ENCODE measurements at regions not wholly inside any gene's neighbourhood (a gene's known extent, or its start where the extent isn't known, plus 50 kb on each side); places are given as distances from the start of the nearest gene placed in this dataset.

DNA sequence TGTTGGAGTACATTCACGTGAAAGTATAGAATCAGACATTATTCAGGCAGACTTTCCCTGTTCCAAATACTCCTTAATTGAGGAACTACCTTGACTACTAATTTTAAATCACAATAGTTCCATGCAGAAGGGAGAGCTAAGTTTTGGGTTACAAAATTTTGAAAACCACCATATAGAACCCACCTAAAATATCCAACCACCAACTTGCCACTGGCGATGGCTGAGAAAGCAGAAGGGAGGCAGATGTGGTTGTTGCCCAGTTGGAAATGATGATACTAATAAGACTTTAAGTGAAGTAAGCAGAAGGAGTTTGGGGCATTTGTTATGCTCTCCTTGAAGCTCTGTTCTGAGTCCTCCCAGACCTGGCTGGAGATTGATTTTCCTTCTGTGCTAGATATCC, 190.7 kb downstream of the HLX start:
- no peak for DNase-seq (ENCODE audit: low spot score)

DNA sequence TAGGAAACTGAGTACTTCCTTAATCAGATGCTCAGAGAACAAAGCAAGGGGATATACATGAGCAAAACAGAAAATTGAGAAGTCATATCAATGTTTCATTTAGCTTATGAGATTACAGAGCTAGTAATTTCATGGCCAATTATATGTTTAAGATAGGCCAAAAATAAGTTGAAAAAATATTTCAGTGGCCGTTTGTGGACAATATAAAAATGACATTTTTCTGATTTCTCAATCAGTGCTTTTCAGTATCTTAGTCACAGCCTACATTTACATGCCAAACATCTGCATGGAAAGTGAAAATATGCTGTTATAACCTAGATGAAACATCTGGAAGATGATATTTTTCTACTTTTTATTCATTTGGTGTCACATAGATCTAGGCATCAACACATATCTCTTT, 192.5 kb downstream of the HLX start:
- no peak for DNase-seq (ENCODE audit: low spot score)

DNA sequence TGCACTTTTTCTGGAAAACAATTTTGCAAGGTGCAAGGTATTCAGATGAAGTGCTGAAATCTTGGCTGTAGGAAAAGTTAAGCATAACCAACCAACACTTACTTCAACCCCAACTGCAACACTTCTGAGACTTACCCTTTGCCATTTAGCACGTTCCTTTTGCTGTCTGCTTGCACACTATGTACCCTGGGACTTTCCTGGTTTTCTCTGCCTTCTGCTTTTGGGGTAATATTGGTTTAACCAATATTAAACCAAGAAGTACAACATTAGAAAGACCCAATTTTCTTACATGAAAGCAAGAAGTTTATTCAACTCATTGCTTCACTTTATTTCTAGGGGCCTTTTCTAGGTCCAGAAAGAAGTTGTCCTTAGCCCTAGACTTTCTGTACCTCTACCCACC, 193.0 kb downstream of the HLX start:
- DNase-seq (ENCODE audit: low spot score) = no peak

DNA sequence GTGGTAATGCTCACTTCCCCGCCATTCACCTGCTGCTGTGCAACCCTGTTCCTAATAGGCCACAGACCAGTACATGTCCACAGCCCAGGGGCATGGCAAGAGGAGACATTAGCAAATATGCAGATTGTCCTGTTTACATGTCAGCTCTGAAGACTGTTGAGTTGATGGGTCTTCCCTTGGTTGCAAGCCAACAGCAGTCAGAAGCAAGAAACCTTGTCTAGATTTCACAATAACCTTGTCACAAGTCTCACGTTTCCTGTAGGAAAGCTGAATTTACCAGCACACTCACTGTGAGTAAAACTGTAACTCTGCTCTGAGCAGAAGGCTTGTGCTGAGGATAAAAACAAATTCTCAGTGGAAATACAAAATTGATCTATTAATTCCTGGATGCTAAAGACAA, 195.1 kb downstream of the HLX start:
- DNase-seq (ENCODE audit: low spot score) = no peak

DNA sequence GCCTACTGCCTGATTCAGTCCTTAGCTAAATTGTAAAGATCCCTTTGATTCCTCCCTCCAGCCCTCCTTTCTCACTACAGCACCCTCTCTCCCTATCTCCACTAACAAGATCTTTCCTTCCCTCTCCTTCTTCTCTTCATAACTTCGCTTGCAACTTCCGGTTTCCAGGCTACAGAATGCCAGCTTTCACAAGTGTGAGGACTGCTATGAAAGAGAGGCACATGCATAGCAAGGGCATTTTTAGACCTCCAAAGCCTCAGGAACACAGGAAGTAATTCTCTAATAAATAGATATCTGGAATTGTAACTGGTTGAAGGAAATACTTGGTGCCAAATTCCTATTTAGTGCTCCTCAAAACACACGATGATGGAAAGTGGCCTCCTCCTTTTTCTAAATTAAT, 196.7 kb downstream of the HLX start:
- no peak for DNase-seq (ENCODE audit: low spot score)

DNA sequence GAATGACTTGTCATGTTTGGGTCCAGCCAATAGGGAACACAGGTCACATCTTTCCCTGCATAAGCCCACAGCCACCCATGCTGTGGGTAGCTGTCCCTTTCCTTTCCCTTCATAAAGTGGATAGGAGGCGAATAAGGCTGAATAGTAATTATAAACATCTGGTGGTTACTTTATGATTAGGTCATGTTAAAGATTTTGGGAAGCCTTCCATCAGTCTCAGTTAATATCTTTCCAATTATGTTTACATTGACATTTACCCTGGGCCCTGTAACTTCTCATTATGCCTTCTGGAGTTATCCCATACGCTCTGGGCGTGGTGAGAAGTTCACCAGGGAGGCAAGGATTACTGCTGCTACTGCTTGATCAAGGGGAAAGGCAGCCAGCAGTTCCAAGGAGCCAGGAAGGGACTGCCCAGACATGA, 197.2 kb downstream of the HLX start:
- no peak for DNase-seq (ENCODE audit: low spot score)

DNA sequence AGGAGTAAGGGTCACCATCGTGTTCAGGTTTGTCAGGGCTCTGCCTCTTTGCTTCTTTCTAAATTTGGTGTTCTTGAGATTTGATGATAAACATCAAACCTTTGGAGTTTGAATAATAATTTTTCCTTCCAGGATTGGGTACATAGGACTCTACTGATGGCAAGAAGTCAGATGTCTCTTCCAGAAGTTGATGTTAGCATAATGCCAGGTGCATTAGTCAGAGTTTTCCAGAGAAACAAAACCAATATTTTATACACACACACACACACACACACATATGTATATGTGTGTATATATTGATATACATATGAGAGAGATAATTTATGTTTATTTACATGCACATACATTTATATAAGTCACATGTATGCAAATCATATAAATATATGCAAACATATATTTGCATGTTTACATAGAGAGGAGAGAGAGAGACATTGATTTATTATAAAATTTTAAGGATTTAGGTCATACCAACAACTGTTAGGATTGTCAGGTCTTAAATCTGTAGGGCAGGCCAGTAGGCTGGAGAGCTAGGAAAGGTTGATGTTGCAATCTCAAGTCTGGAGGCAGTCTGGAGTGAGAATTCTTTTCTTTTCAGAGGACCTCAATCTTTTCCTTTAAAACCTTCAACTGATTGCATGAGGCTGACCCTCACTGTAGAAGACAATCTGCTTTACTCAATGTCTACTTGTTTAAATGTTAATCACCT, 199.2 kb downstream of the HLX start:
- no peak for DNase-seq (ENCODE audit: low spot score)

DNA sequence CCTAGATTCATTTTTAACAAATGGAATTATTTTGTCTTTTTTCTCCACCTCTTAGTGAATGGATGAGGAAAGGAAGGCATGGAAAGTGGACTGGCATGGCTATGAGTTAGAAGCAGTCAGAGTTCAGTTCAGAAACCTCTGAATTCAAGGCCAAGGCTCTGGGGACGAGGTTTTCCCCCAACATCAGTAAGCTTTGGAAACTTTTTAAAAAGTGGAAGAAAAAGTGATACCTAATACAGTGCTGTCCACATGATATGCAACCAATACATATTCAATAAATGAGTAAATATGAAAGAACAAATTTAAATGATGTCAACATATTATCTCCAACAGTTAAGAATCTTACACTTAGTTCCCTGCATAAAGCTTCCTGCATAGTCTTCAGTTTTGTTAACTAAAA, 204.7 kb downstream of the HLX start:
- DNase-seq (ENCODE audit: low spot score) = no peak

DNA sequence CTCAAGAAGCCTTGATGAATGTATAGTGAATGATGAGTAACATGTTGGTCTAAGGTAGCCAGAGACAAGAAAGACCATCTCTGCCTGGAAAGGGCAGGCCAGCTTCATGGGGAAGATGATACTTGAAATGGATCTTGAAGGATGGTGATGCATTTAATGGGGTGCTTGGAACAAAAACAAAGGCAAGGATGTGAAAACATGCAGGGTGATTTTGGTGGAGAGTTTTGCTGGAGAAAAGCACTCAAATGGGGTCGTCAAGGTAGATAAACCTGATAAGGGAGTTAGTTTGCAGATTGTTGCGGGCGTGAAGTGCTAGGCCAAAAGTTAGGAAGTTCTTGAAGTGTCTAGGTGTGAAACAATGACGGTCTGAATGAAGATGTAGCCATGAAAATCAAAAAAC, 205.4 kb downstream of the HLX start:
- DNase-seq (ENCODE audit: low spot score) = no peak

DNA sequence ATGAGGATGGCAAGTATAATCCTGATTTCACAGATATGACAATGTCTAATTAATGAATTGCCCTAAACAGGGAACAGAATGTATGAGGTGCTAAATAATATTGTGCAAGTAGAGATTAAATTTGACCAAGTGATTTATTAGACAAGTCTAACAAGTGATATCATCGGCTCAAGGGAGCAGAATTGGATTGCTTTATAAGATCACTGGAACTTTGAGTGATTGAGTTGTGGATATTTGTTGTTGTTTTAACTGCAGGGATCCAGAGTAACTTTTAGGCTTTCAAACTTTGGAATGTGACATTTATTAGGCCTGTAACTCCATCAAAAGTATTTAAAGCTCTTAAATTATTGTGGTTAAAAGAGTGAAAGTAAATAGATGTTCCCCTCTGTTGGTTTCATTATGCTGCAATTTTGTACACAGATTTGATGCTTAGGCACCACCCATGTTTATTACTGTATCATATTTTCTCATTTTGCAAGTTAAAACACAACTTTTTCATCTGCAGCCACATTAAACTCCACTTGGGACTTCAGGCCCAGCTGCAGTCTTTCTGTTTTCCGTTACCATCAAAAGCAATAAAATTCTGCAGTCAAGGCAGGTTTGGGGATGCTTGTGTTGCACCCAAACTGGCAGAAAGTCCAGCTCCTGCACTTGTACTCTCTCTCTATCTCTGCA, 206.6 kb downstream of the HLX start:
- no peak for DNase-seq (ENCODE audit: low spot score)

DNA sequence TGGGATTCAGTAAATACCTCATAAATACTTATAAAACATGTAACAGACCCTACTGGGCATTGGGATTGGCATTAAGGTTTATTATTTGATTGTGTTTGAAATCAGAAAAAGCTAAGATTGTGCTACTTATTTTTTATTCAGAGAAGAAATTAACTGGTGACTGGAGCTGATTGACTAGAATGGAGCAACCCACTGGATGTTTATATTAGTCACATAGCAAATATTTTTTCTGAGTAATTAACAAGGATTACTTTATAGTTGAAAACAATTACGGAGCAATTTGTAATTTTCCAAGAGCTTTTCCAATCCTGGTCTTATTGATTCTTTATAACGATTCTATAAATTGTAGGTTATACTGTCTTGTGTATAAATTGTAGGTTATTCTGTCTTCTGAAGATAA, 208.7 kb downstream of the HLX start:
- DNase-seq (ENCODE audit: low spot score) = no peak

DNA sequence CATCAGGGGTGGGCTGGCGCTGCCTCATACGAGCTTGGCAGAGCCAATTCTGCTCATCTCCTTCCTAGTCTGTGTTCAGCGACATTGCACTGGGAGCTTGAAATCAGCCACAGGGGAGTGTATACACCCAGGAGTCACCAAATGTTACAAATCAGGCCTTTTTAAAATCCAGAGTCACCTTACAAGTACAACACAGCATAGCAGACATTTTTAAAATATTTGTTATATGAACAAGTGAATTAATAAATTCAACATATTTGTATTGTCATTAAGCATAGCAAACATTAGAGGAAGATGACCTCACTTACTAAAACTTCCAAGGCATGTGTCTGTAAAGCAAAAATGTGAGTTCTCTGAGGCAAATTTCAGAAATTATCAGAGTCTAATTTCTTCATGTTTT, 210.0 kb downstream of the HLX start:
- DNase-seq (ENCODE audit: low spot score) = no peak

DNA sequence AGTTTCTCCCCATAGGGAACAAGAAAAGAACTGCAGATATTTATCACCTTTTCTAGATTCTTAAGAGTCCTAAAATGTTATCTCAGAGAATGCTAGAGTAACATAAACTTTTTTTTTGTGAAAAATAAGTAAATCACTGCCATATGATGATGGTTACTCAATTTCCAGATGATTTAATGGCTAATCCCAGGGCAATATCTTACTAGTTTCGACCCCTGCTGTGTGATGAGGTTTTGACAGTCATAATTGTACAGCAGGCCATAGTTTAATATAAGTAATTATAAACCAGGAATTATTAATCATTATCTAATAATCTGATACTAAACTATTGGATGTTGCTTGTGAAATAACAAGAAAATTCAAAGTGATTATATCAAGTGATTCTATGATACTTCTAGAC, 210.6 kb downstream of the HLX start:
- DNase-seq (ENCODE audit: low spot score) = no peak

DNA sequence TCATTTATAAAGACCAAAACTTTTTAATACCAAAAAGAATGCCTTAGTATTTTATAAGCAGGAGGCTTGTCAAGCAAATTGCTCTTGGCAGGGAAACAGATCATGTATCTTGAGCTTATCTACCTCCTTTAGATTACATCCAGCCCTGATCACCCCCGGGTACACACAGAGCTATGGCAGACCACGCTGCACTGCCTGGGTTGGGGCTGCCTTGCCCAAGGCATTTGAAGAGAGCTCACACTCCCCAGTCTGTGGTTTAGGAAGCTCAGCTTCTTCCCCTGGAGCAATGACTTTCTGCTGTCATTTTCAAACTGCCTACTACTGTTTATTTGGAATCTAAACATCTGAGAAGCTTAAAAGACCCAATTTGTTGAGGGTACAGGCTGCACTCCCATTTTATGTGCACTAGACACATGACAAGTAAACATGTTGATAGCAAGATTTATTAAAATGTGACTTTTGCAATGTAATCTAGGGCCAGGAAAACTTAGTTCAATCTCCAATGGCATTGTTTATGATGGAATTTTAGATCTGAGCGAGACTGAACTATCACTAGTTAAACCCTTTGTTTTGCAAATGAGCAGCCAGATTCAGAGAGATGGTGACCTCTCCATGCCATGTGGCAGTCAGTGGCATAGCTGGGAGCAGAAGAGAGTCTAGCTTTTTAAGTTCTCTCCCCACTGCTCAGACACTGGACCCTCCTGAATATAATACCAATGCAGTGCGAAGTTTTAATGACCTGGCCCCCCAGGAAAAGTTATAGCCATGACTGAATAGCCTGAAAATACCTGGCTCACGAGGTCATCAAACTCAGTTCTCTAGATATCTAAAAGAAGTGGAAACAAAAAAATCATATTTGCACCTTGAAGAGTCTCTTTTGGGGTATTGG, 214.9 kb downstream of the HLX start:
- no peak for DNase-seq (ENCODE audit: low spot score)

DNA sequence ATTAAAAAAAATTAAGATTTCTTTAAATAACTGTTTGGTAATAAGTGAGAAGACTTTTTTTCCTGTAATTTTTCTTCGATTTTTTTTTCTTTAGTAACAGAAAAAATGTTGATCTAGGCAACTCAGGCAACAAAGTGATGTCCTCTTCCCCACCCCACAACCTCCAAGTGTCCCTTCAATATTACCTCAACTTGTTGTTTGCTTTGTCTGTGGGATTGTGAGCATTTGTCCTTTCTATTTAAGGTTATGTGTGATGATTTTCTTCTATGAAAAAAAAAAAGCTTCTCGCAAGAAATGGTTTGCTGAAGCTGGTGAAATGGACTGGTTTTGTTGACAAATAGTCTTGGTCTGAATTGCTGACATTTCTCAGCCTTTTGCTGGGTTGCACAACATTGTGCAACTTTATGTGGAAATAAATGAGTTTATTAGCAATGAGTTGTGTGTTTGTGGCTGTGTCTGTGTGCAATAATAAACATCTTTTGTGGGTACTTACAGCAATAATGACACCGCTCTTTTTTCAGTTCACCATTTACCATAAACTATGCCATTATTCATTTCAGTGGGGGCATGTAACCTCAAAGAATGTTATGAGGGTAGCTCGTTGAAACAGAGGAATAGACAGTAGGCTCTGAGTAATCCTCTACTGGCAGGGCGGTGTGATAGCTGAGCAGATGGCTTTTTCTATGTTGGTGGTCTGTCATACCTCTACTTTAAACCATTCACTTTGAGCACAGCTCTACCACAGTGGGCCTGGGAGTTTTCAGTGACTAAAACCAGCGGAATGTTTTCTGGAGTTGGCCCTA, 218.4 kb downstream of the HLX start:
- DNase-seq (ENCODE audit: low spot score) = no peak

DNA sequence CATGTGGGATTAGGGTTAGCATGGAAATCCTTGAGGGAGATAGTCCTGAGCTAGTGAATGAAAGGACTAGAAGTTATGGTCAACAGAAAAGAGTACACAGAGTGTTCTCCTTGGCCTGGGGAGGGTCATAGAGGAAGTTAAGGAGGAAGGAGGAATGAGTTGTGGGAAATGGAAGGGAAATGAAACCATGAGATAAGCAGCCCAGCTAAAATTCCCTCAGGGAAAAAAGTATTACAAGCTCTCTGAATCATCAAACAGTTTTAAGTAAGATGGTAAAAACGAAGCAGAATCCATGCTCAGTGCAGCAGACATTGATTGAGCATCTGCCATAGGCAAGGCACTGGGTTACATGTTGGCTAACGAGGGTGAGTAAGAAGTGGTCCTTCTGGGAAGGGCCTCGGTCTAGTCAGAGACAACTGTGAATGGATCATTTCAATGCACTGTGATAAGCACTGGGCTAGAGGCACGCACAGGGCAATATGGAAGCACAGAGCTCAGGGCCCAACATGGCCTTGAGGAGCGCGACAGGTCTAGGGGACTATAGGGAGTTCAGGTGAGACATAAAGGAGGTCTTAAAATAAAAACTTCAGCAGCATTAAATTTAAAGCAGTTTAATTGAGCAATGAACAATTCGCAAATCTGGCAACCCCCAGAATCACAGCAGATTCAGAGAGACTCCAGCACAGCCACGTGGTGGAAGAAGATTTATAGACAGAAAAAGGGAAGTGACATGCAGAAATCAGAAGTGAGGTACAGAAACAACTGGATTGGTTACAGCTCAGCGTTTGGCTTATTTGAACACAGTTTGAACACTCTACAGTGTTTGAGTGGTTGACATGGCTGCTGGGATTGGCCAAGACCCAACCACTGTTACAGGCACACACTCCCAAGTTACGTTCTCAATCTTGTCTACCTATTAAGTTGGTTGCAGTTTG, 219.5 kb downstream of the HLX start:
- peak; percentile 19 for DNase-seq (ENCODE audit: low spot score)

DNA sequence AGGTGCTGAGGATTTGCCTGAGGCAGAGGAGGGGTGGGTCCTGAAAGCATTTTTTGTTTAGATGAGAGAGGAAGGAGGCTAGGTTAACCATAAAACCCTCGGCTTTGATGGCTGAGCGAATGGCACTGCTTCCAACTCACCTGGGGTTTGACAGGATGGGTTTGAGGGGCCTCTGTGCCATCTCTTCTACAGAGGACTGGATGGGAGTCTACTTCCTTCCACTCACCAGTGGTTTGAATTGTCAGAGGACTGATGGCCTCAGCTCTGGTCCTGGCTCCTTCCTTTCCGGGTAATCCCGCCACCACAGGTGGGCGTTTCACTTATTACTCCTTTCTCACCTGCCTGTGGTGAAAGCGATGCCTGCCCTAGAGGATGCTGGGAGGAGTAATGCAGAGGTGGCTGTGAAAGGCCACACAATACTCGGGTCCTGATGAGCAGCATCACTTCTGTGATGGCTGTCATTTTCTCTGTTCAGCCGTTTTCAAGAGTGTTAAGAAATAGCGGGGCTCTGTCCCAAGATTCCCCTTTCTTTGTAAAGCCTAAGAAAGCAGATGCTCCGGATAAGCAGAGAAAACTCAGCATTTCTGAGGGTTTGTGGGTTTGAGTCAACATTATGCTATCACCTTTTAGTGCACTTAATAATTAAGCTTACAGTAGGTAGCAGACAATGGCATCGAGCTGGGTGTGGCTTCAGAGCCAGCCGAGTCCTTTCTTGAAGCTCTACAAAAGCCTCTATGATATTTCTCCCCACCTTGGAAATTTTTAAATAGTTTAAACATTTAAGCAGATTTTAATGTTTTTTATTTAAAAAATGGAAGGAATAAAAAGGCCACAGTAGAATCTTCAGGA, 220.7 kb downstream of the HLX start:
- no peak for DNase-seq (ENCODE audit: low spot score)

DNA sequence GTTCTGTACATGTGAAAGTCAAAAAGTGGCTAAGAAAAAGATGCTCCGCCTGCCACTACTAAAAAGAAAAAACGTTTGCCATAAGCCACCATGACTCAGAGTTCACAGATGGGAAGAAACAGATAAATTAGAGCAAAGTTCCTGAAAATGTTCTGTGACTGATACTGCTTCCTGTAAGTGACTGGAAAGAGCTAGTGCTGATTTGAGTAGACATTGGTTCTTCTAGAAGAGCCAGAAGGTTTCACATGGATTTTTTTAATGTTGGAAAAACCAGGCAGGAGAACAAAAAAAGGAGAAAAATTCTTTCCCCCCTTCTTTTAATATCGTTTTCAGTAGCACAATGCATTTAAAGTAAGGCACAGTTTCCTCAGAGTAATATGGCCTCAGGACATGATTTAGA, 221.4 kb downstream of the HLX start:
- no peak for DNase-seq (ENCODE audit: low spot score)

DNA sequence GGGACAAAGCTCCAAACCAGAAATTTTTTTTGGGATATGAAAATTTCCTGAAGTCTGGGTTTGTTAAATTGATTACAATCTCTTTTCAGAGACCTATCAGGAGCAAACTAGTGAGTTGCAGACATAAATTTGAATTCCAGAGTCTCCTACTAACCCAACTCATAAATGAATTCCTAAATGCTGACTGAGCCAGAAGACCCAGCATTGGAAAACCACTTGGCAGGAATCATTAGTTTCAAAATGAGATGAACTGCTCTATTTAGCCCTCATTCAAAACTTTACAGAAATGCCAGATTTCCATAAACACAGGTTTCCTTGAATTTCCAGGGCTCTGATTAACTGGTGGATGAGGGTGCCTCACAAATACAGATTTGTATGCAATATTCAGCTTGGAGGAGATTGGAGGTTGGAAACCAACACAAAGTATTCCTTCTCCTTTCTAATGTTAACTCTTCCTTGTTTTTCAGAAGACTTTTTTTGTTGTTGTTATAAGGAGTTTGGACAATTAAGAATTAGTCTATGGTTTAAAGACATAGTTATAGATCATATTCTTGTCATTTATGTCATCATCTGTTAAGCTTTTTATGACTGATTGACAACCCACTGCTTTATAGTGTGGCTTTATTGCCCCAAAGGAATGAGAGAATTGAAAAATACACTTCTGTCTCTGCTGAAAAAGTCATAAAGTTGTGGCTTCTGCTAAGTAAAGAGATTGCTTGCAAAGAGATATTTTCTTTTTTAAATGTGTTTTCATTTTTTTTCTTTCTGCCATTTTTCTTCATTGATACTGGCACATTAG, 222.8 kb downstream of the HLX start:
- no peak for DNase-seq (ENCODE audit: low spot score)
